Left ventricle myocardium superior (tissue), 1 donor: ENCODE measurements at regions not wholly inside any gene's neighbourhood (a gene's known extent, or its start where the extent isn't known, plus 50 kb on each side); places are given as distances from the start of the nearest gene placed in this dataset.

ENCODE experiments used
- ATAC-seq: fragments of 200-7000 bp; cut with Tn5 transposase; one replicate; pipeline ENCODE4 v1.9.1; 2020; ENCODE audit warnings: mild to moderate bottlenecking, moderate library complexity
- DNase-seq: peaks from one replicate; pipeline ENCODE4 v3.0.0-alpha.2; 2020
- intact Hi-C: fragments of 100-400 bp; cut with micrococcal nuclease; formaldehyde crosslinking; loops from one replicate; pipeline ENCODE4 v1.11.0; 2022
- donor health status: DM: no; HTN: yes; CAD: no; lungs with severe emphysema.

GRCh38 chr10:47099474-47099873, 188.2 kb downstream of the PTPN20 start:
- DNase-seq = no peak
- intact Hi-C loops = no loop called here

GRCh38 chr10:47101196-47101595, 190.0 kb downstream of the PTPN20 start:
- intact Hi-C loops = no loop called here
- DNase-seq = no peak
- no peak for ATAC-seq

More at GRCh38 chr10:47099474-47099873, 188.2 kb downstream of the PTPN20 start:
- no peak for ATAC-seq

GRCh38 chr10:47101807-47102206, 190.6 kb downstream of the PTPN20 start:
- intact Hi-C loops = no loop called here
- no peak for DNase-seq
- no peak for ATAC-seq

GRCh38 chr10:47104151-47104605, 192.9 kb downstream of the PTPN20 start:
- ATAC-seq (no peak), DNase-seq (no peak)
- intact Hi-C loops = no loop called here

- intact Hi-C loops = no loop called here
- peak; percentile 52 for ATAC-seq
- DNase-seq = no peak
These were observed 193.7 kb downstream of the PTPN20 start for GRCh38 chr10:47104786-47105385.

- DNase-seq (no peak), ATAC-seq (no peak)
- intact Hi-C loops = no loop called here
These were observed 192.8 kb upstream of the GDF10 start for GRCh38 chr10:47107007-47107747.

- ATAC-seq (no peak), DNase-seq (no peak)
- intact Hi-C loops = no loop called here
These were observed 190.1 kb upstream of the GDF10 start for GRCh38 chr10:47109906-47110305.

- ATAC-seq (no peak), DNase-seq (no peak)
- intact Hi-C loops = no loop called here
These were observed 188.6 kb upstream of the GDF10 start for GRCh38 chr10:47111329-47111862.

- DNase-seq (no peak), ATAC-seq (no peak)
- intact Hi-C loops = no loop called here
These were observed 187.4 kb upstream of the GDF10 start for GRCh38 chr10:47112612-47113011.

- ATAC-seq (no peak), DNase-seq (no peak)
- intact Hi-C loops = no loop called here
These were observed 186.0 kb upstream of the GDF10 start for GRCh38 chr10:47113907-47114500.

- ATAC-seq = no peak
- intact Hi-C loops = no loop called here
These were observed 185.3 kb upstream of the GDF10 start for GRCh38 chr10:47114680-47115186.

GRCh38 chr10:47115322-47115721, 184.7 kb upstream of the GDF10 start:
- no peak for ATAC-seq
- no peak for DNase-seq
- intact Hi-C loops = no loop called here

More at GRCh38 chr10:47114680-47115186, 185.3 kb upstream of the GDF10 start:
- no peak for DNase-seq

GRCh38 chr10:47116445-47116844, 183.6 kb upstream of the GDF10 start:
- DNase-seq = no peak
- no peak for ATAC-seq
- intact Hi-C loops = no loop called here

- intact Hi-C loops = no loop called here
- ATAC-seq (no peak), DNase-seq (no peak)
These were observed 181.7 kb upstream of the GDF10 start for GRCh38 chr10:47118326-47118725.

- intact Hi-C loops = no loop called here
- ATAC-seq (no peak), DNase-seq (no peak)
These were observed 178.7 kb upstream of the GDF10 start for GRCh38 chr10:47121336-47121735.

GRCh38 chr10:47123716-47124288, 176.2 kb upstream of the GDF10 start:
- DNase-seq (no peak), ATAC-seq (no peak)
- intact Hi-C loops = no loop called here

GRCh38 chr10:47127188-47127785, 172.7 kb upstream of the GDF10 start:
- DNase-seq (no peak), ATAC-seq (no peak)
- intact Hi-C loops = no loop called here

- no peak for DNase-seq
- ATAC-seq = no peak
- intact Hi-C loops = no loop called here
These were observed 169.5 kb upstream of the GDF10 start for GRCh38 chr10:47130491-47130890.

- intact Hi-C loops = no loop called here
- ATAC-seq = no peak
- no peak for DNase-seq
These were observed 166.0 kb upstream of the GDF10 start for GRCh38 chr10:47133871-47134570.
